C4-2B (cell line): ENCODE measurements at regions not wholly inside any gene's neighbourhood (a gene's known extent, or its start where the extent isn't known, plus 50 kb on each side); places are given as distances from the start of the nearest gene placed in this dataset.

Experiments used
- CTCF ChIP-seq: fragments of 450-650 bp; conservative IDR thresholded peaks from 2 replicates; pipeline ENCODE4 v1.5.1; 2017; ENCODE audit warnings: mild to moderate bottlenecking
- ZFX ChIP-seq: fragments of 450-650 bp; IDR thresholded peaks from 2 replicates; pipeline ENCODE4 v1.6.1; 2017

GRCh38 chr22:27133019-27133431, 475.6 kb downstream of the MIAT start:
- no peak for TF ChIP-seq CTCF
- TF ChIP-seq ZFX, result no peak
